Frontal cortex (tissue), 3 donors: ENCODE measurements at regions not wholly inside any gene's neighbourhood (a gene's known extent, or its start where the extent isn't known, plus 50 kb on each side); places are given as distances from the start of the nearest gene placed in this dataset.

Source experiments
- DNase-seq, 2 donors: peaks; one replicate each; pipeline ENCODE4 v3.0.0; 2012; ENCODE audit warnings: low spot score in 2 of 2
- FAIRE-seq: peaks from 2 replicates; lab custom pipeline; 2012; peaks lifted over from hg19 to GRCh38; lab: Jason Lieb, UNC
- donor health status: control.
- donor health status: control.
- donor health status: control.

- FAIRE-seq (no peak), DNase-seq (no peak)
These were observed 85.5 kb upstream of the TENT5A start for GRCh38 chr6:81838031-81838430.

GRCh38 chr6:81834141-81834681, 81.7 kb upstream of the TENT5A start:
- FAIRE-seq: no peak

GRCh38 chr6:81832304-81832703, 79.8 kb upstream of the TENT5A start:
- FAIRE-seq: no peak
- DNase-seq: no peak

More at GRCh38 chr6:81834141-81834681, 81.7 kb upstream of the TENT5A start:
- DNase-seq: no peak

GRCh38 chr6:81831274-81831673, 78.8 kb upstream of the TENT5A start:
- FAIRE-seq: no peak

GRCh38 chr6:81826784-81827183, 74.3 kb upstream of the TENT5A start:
- FAIRE-seq (no peak), DNase-seq (no peak)

More at GRCh38 chr6:81831274-81831673, 78.8 kb upstream of the TENT5A start:
- no peak for DNase-seq

DNA sequence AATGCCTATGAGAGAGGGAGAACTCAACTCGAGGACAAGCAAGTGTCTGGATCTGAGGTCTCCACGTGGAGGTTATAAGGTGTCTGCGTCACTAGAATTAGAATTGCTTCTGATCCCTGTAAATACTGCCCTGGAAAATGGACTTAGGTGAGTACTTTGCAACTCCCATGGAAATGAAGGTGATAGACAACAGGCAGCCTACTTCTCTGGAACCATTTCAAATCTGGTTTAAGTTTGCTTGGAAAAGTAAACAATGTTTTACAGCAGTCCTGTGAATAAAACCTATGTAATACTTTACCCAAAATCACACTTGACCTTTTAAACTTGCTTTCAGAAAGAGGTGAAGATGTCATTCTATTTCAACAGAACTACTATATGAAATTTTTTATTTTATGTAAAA, 70.1 kb upstream of the TENT5A start:
- no peak for DNase-seq
- FAIRE-seq: no peak

DNA sequence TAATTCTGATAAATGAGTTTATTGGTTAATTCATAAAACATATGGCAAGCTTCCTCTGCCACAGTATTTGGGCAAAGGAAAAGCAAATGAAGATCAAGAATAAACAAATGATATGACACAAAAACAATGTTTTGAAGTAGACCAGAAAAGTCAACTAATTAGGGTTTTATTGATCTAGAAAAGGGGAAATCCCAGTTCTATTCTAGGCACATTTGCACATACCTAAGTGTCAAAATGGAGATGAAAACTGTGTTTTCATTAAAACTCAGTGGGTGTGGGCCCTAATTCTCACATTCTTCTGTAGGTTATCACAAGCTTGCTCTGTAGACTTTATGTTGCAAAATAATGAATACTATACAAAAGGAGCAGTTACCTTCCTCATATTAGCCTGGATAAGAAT, 69.0 kb upstream of the TENT5A start:
- DNase-seq (no peak), FAIRE-seq (no peak)

- DNase-seq (no peak), FAIRE-seq (no peak)
These were observed 68.5 kb upstream of the TENT5A start for GRCh38 chr6:81820980-81821379.

DNA sequence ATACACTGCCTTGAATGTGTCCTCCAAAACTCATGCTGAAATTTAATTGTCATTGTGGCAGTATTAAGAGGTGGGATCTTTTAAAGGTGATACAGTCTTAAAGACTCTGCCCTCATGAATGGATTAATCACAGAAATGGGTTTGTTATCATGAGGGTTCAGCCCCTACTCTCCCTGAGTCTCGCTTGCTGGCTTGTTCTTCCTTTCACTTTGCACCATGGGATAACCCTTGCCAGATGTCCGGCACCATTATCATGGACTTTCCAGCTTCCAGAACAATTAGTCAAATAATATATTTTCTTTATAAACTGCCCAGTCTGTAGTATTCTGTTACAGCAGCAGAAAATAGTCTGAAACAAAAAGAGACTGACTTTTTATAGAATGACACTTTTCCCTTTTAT, 67.9 kb upstream of the TENT5A start:
- DNase-seq (no peak), FAIRE-seq (no peak)

DNA sequence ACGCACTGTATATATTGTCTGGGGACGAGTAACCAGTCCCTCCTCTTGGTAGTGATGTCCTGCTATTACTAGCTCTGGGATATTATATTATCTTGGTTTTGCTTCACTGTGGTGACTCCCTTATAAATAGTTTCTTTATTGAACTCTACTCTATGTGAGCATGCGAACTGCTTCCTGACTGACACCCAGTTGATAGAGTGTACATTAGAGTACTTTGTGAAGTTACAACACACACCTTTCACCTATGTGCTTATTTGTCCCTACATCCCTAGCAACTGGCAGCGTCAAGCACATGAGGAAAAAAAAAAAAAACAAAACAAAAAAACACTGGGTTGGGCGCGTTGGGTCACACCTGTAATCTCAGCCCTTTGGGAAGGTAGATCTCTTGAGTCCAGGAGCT, 67.3 kb upstream of the TENT5A start:
- DNase-seq (no peak), FAIRE-seq (no peak)

GRCh38 chr6:81818901-81819361, 66.5 kb upstream of the TENT5A start:
- FAIRE-seq (no peak), DNase-seq (no peak)

GRCh38 chr6:81816380-81816779, 63.9 kb upstream of the TENT5A start:
- no peak for FAIRE-seq
- DNase-seq: no peak

DNA sequence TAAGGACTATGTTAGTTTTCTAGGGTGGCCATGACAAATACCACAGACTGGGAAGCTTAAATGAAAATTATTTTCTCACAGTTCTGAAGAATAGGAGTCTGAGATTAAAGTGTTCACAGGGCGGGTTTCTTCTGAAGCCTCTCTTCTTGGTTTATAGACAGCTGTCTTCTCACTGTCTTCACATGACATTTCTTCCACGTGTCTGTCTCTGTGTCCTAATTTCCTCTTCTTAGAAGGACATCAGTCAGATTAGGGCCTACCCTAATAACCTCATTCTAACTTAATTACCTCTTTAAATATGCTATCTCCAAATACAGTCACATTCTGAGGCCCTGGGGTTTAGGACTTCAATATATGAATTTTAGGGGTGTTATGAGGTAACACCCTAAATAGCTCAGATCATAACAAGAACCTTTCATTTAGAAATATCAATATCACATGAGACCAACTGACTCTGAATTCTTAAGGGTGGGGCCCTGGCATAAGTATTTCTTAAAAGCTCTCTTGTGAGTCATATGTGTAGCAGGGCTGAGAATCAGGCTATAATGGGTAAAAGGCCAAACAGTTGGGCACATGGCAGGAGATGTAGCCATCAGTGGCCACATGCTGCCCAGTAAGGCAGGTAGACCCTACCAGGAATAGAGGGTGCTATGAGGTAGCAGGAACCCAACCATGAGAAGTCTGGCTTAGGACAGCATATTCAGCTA, 62.0 kb upstream of the TENT5A start:
- DNase-seq (no peak), FAIRE-seq (no peak)

- no peak for DNase-seq
- FAIRE-seq: no peak
These were observed 60.8 kb upstream of the TENT5A start for GRCh38 chr6:81813305-81813704.

DNA sequence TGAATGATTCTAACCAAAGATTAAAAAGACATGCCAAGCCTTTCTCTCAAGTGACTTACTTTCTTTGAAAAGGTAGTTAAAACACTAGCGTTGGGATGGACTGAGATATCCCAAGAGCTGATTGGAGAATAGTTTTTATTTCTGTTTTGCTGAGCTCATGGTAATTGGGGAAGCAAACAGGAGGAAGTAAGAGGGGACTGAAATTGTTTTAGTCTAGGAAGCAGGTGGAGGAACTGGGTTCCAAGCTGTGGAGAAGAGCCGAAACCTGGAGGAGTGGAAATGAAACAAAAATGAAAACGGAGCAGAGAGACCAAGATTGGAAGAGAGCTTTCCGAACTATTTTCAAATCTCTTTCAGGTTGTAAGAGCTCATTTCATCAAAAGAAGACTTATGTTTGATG, 59.9 kb upstream of the TENT5A start:
- FAIRE-seq: no peak
- DNase-seq: no peak

DNA sequence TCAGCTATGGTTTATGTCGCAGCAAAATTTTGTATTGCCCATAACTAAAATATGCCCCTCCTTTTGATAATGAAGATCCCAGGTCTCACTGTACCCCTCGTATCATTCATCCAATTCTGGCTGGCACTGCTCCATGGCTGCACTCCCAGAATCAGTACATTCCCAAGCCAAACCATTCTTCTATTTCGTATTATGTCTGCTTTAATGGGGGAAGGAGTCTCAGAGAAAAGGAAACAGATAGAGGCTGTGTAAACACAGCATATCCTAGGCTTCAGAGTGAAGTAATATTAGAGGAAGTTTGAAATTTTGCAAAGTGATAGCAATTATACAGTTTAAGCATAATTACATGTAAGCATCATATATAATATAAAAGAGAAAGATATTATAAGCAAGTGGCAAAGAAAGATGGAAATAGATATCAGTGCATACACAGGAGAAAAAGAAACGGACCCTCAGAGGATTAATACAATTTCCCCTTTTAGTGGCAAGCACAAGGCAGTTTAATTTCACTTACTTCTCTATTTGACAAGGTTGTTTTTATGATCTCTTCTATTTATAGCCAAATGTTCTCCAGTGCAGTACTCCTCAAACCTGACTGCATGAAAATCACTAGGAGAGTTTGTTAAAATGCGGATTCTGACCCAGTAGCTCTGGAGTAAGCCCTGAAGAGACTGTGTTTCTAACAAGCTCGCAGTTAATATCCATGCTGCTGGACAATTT, 56.5 kb upstream of the TENT5A start:
- FAIRE-seq: no peak
- DNase-seq: no peak

- DNase-seq: no peak
- FAIRE-seq: no peak
These were observed 54.5 kb upstream of the TENT5A start for GRCh38 chr6:81806793-81807565.

DNA sequence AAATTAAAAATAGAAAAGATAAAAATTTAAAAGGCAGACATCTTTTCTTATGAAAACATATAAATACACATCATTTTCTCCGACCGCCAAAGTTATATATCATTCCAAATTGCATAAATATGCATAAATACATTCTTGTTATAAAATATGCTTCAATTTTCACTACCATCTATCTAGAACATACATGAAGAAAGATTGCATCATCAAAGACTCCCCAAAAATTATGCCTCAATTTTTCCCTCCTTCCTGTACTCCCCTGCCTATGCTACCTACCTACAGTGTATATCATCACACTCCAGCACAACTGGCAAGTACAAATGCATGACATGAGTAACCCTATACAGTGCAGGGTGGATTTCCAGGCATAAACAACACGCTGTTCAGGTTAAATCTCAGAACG, 49.9 kb upstream of the TENT5A start:
- DNase-seq: no peak
- no peak for FAIRE-seq
